ENCODE measurements at regions not wholly inside any gene's neighbourhood (a gene's known extent, or its start where the extent isn't known, plus 50 kb on each side); places are given as distances from the start of the nearest gene placed in this dataset.

- H3K27ac ChIP-seq (ENCODE audit: low read depth, low read length) = no peak overlapping the region
- ATAC-seq (no peak), DNase-seq (ENCODE audit: low read depth, low spot score) (no peak)
- ChIA-PET CTCF (no interaction called here), POLR2A (no interaction called here), RAD21 (ENCODE audit: low non-redundant PET in 1 of 2, low total read pairs in 2 of 2, uncharacterized antibody in 2 of 2, unreplicated experiment in 2 of 2) (no interaction called here)
- H3K9ac ChIP-seq (ENCODE audit: low read length) = no peak overlapping the region
- no peaks in the 10 kb centered on the region for H3K27me3 ChIP-seq (ENCODE audit: insufficient read depth, low read length)
- no peaks in the 10 kb centered on the region for H3K36me3 ChIP-seq (ENCODE audit: control insufficient read depth in 1 of 2, insufficient read depth in 2 of 2, low read length in 2 of 2)
- BruUV-seq (replicated peaks) = no TSS peak
- H3K4me3 ChIP-seq (replicated peaks in 1 of 2; ENCODE audit: low read depth in 1 of 2, low read length in 2 of 2) = no peak overlapping the region
- no peaks in the 10 kb centered on the region for H4K20me1 ChIP-seq (ENCODE audit: insufficient read depth)
- H3K9me2 ChIP-seq (ENCODE audit: insufficient read depth) = no peaks in the 10 kb centered on the region
- H3K79me2 ChIP-seq (ENCODE audit: insufficient read depth, low read length) = no peaks in the 10 kb centered on the region
- peaks cover 6 to 16% of the 10 kb centered on the region in 2 experiments; a peak in 2 of 4 replicates for H3K9me3 ChIP-seq (ENCODE audit: control insufficient read depth in 1 of 2, insufficient read depth in 1 of 2, low read depth in 1 of 2, low read length in 2 of 2)
- intact Hi-C loops (cut with micrococcal nuclease) = no loop called here
- TF ChIP-seq SP1 (IDR thresholded peaks at IDR 0.05; ENCODE audit: low read depth) = no peak
- TF ChIP-seq ZFX (IDR thresholded peaks at IDR 0.05) = no peak
- no peak for TF ChIP-seq JUND (IDR thresholded peaks at IDR 0.05)
- TF ChIP-seq FOSL1 (IDR thresholded peaks at IDR 0.05; ENCODE audit: low read depth) = no peak
- no peak for TF ChIP-seq POLR2AphosphoS5 (IDR thresholded peaks at IDR 0.05; ENCODE audit: low read depth, low read length)
- no peak for TF ChIP-seq ATF3 (IDR thresholded peaks at IDR 0.05)
- no peak for TF ChIP-seq SIN3A (IDR thresholded peaks at IDR 0.05; ENCODE audit: low read depth)
- TF ChIP-seq CBX3 (IDR thresholded peaks at IDR 0.05; ENCODE audit: low read depth) = no peak
- no peak for TF ChIP-seq POLR2A (IDR thresholded peaks at IDR 0.05; ENCODE audit: borderline replicate concordance, extremely low read depth, insufficient read depth, insufficient read length)
- no peaks in the 10 kb centered on the region for H3K4me1 ChIP-seq (ENCODE audit: control insufficient read depth in 1 of 2, insufficient read depth in 2 of 2, low read length in 2 of 2)
- no peak overlapping the region for H2AFZ ChIP-seq (ENCODE audit: low read depth, low read length, poor library complexity, severe bottlenecking)
- H3K4me2 ChIP-seq (ENCODE audit: low read length) = no peak overlapping the region
Observed at GRCh38 chr3:20645340-20645739, 459.3 kb upstream of the SGO1 start.

DNA sequence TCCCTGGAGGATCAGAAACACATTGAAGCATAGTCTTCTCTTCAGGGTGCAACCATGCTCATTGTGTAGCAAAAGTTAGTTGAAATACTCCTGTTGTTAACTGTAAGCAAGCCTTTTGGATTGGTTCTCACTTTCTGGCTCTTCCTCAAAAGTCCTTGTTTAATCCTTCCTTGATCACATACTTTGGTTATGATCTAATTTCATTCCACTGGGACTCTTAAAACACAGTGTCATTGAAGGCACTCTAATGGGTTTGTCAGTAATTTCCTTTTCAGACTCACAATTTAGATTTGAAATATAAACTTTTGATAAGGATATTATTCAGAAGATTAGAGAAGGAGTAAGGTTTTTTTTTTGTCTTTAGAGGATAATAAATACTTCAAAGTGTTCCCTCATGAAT, 451.7 kb upstream of the SGO1 start:
- BruUV-seq (replicated peaks) = no TSS peak
- Histone ChIP-seq H3K9me2 (ENCODE audit: insufficient read depth) (no peaks in the 10 kb centered on the region), H3K9ac (ENCODE audit: low read length) (no peak overlapping the region), H3K9me3 (ENCODE audit: control insufficient read depth in 1 of 2, insufficient read depth in 1 of 2, low read depth in 1 of 2, low read length in 2 of 2) (peaks cover 0 to 8% of the 10 kb centered on the region in 2 experiments; a peak in 2 of 4 replicates), H3K27me3 (ENCODE audit: insufficient read depth, low read length) (no peaks in the 10 kb centered on the region), H3K4me3 (replicated peaks in 1 of 2; ENCODE audit: low read depth in 1 of 2, low read length in 2 of 2) (no peak overlapping the region), H3K4me1 (ENCODE audit: control insufficient read depth in 1 of 2, insufficient read depth in 2 of 2, low read length in 2 of 2) (no peaks in the 10 kb centered on the region), H4K20me1 (ENCODE audit: insufficient read depth) (no peaks in the 10 kb centered on the region), H3K36me3 (ENCODE audit: control insufficient read depth in 1 of 2, insufficient read depth in 2 of 2, low read length in 2 of 2) (no peaks in the 10 kb centered on the region), H3K27ac (ENCODE audit: low read depth, low read length) (no peak overlapping the region), H3K79me2 (ENCODE audit: insufficient read depth, low read length) (no peaks in the 10 kb centered on the region), H3K4me2 (ENCODE audit: low read length) (no peak overlapping the region), H2AFZ (ENCODE audit: low read depth, low read length, poor library complexity, severe bottlenecking) (no peak overlapping the region)
- RAD21 ChIA-PET (ENCODE audit: low non-redundant PET in 1 of 2, low total read pairs in 2 of 2, uncharacterized antibody in 2 of 2, unreplicated experiment in 2 of 2) = no interaction called here
- CTCF ChIA-PET = no interaction called here
- intact Hi-C loops (cut with micrococcal nuclease) = no loop called here
- TF ChIP-seq, protein P1, sequence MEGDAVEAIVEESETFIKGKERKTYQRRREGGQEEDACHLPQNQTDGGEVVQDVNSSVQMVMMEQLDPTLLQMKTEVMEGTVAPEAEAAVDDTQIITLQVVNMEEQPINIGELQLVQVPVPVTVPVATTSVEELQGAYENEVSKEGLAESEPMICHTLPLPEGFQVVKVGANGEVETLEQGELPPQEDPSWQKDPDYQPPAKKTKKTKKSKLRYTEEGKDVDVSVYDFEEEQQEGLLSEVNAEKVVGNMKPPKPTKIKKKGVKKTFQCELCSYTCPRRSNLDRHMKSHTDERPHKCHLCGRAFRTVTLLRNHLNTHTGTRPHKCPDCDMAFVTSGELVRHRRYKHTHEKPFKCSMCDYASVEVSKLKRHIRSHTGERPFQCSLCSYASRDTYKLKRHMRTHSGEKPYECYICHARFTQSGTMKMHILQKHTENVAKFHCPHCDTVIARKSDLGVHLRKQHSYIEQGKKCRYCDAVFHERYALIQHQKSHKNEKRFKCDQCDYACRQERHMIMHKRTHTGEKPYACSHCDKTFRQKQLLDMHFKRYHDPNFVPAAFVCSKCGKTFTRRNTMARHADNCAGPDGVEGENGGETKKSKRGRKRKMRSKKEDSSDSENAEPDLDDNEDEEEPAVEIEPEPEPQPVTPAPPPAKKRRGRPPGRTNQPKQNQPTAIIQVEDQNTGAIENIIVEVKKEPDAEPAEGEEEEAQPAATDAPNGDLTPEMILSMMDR (IDR thresholded peaks at IDR 0.05 in 2 of 3, conservative IDR thresholded peaks at IDR 0.05 in 1 of 3; ENCODE audit: borderline replicate concordance in 1 of 3, insufficient read depth in 1 of 3, low read depth in 2 of 3, low read length in 2 of 3) = no peak
- TF ChIP-seq RAD21 (IDR thresholded peaks at IDR 0.05; ENCODE audit: low read depth) = no peak
- TF ChIP-seq REST (IDR thresholded peaks at IDR 0.05; ENCODE audit: low read depth) = no peak
- no peak for TF ChIP-seq EGR1 (IDR thresholded peaks at IDR 0.05; ENCODE audit: low read depth)
- no peak for TF ChIP-seq CBX3 (IDR thresholded peaks at IDR 0.05; ENCODE audit: low read depth)
- no peak for TF ChIP-seq SP1 (IDR thresholded peaks at IDR 0.05; ENCODE audit: low read depth)
- TF ChIP-seq ATF3 (IDR thresholded peaks at IDR 0.05) = no peak
- no peak for TF ChIP-seq POLR2AphosphoS5 (IDR thresholded peaks at IDR 0.05; ENCODE audit: low read depth, low read length)
- no peak for TF ChIP-seq SRF (IDR thresholded peaks at IDR 0.05; ENCODE audit: low read depth)
- TF ChIP-seq POLR2A (IDR thresholded peaks at IDR 0.05; ENCODE audit: borderline replicate concordance, extremely low read depth, insufficient read depth, insufficient read length) = no peak
- no peak for TF ChIP-seq SIN3A (IDR thresholded peaks at IDR 0.05; ENCODE audit: low read depth)
- no peak for TF ChIP-seq EZH2phosphoT487 (IDR thresholded peaks at IDR 0.05; ENCODE audit: borderline replicate concordance)
- POLR2A ChIA-PET = no interaction called here
- DNase-seq (ENCODE audit: low read depth, low spot score) (no peak), ATAC-seq (no peak)

All from HCT116 (cell line).